GM18868 (cell line): ENCODE measurements at regions not wholly inside any gene's neighbourhood (a gene's known extent, or its start where the extent isn't known, plus 50 kb on each side); places are given as distances from the start of the nearest gene placed in this dataset.
"Not testable (repeated sequence)": the region's sequence is repeated elsewhere in the genome, so short reads cannot be mapped to it uniquely, and the experiment has no call there.

Experiments used
- ATAC-seq: cut with Tn5 transposase; IDR thresholded peaks from one replicate; pipeline ENCODE4 v1.9.1; 2021; ENCODE audit warnings: mild to moderate bottlenecking, moderate library complexity; ENCODE audit not compliant: unreplicated experiment

DNA sequence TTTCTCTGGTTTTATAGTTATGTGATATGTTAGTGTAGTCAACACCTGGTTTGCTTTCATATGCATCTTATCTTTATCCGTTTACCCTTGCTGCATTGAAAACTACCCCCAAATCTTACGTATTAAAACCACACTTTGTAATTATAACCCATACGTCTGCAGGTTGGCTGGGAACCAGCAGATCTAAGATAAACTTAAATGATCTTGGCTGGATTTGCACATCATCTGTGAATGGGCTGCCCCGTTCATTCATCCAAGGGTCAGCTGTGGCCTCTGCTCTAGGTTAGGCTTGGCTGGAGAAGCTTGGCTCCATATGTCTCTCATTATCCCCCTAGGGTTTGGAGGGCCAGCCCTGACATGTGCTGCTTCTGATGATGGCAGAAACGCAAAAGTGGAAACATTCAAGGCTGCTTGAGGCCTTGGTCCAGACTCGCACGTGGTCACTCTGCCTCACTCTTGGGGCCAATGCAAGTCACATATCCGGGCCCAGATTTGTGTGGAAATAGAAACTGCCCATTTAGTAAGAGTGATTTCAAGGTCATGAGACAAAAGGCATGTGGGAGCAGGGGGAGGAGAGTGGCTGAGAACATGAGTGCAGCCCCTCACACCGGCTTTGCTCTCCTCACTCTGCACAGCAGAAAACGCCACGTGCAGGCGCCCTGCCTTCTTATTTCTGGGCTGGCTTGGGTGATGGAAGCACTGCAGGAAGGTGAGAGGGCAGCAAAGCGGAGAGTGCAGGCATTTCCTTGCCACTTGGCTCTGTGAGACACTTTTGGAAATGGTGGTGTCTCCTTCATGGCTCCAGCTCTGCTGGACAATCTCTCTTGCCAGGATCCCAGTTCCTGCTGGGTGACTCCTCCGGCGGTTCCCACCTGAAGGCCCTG is 553.8 kb downstream of the GLRX3 start:
- ATAC-seq: no peak

- ATAC-seq: no peak
Observed at GRCh38 chr10:130691776-130692175, 555.6 kb downstream of the GLRX3 start.

GRCh38 chr10:130696870-130697269 is 560.7 kb downstream of the GLRX3 start:
- ATAC-seq: no peak

- ATAC-seq: no peak
Observed at GRCh38 chr10:130707389-130707979, 571.3 kb downstream of the GLRX3 start.

GRCh38 chr10:130708465-130709070 is 572.4 kb downstream of the GLRX3 start:
- ATAC-seq: no peak

GRCh38 chr10:130709415-130709814 is 573.2 kb downstream of the GLRX3 start:
- ATAC-seq: no peak

- ATAC-seq: no peak
Observed at GRCh38 chr10:130711072-130711471, 574.9 kb downstream of the GLRX3 start.

GRCh38 chr10:130713135-130713534 is 576.9 kb downstream of the GLRX3 start:
- no peak for ATAC-seq

GRCh38 chr10:130713731-130714130 is 577.5 kb downstream of the GLRX3 start:
- no peak for ATAC-seq

DNA sequence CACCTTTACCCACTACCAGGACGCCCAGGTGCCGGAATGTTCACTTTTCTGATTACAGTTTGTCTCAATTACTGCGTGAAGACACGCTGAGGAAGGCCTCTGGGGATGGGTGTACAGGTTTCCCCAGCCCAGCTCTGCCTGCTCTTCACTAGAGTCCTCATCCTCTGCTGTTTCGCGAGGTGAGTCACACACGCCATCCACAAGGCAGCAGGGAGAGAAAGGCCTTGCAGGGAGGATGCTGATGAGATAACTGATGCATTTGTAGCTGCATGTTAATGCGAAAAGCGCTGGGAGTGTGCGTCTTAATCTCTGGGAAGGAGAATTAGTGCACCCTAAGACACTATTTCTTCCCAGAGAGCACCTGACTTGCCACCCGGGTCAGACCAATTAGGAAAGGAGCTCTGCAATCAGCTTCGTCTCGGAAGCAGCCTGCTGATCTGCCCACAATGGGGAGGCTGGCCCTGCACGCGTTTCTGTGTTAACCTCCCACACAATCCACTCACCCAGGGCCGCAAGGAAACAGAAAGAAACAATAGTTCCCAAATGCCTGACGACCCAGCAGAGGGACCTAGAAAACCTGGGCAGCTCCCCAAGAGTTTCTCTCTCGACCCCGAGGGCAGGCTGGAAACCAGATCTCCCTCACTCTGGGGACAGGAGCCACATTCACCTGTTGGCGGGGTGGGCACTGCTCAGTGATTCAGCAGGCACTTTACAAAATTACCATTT is 578.7 kb downstream of the GLRX3 start:
- no peak for ATAC-seq

DNA sequence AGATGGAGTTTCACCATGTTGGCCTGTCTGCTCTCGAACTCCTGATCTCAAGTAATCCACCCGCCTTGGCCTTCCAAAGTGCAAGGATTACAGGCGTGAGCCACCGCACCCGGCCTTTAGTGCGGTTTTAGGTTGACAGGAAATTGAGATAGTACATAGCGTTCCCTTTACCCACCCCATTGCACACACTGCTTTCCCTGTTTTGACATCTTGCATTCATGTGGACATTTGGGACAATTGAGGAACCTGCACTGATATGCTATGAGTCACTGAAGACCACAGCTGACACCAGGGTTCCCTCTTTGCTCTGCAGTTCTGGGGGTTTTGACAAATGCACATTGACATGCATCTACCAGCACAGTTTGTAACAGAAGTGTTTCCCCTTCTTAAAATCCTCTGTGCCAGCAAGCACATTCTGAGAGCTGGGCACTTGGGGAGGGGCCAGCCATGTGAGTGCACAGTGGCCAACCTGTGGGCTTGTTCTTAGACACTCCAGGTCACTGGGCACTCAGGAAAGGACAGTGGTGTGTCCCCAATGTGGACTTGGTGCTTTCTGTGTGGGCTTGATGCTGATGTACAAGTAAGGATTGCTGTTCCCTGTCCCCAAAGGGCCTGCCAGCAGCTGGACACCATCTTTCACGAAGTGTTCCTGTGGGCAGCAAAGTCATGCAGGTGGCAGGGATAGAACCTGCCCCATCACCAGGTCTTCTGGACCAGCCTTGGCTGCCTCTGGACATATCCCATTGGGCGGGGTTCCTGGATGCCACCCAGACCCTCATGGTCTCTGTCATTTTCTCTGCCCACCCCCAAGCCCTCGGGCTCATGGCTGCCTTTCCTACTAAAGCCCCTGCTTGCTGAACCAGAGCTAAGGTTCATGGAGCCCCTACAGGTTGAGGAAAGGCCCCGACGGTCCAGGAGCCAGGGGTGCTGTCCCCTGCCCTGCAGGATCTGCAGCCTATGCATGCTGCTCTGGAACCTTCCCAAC is 579.8 kb downstream of the GLRX3 start:
- ATAC-seq: no peak

GRCh38 chr10:130717083-130717482 is 580.9 kb downstream of the GLRX3 start:
- no peak for ATAC-seq

GRCh38 chr10:130718744-130719447 is 582.7 kb downstream of the GLRX3 start:
- ATAC-seq: not testable (repeated sequence)

GRCh38 chr10:130719448-130719752 is 583.2 kb downstream of the GLRX3 start:
- no peak for ATAC-seq

DNA sequence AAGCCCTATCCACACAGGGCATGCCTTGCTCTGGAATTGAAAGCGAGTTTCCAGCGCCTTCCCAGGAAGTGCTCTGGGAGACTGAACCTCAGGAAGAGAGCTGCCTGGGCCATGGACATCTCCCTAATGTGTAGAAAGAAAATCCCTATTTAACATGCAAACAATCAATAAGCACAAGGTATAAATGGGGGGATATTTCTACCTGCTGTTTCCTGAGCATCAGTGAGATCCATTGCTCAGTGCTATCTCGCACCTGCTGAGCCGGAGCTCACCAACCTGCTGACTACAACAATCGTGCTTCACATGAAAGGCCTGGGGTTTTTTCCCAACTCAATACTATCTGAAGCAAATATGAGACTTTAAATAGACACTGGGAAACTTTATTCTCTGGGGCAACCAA is 584.0 kb downstream of the GLRX3 start:
- ATAC-seq: no peak

DNA sequence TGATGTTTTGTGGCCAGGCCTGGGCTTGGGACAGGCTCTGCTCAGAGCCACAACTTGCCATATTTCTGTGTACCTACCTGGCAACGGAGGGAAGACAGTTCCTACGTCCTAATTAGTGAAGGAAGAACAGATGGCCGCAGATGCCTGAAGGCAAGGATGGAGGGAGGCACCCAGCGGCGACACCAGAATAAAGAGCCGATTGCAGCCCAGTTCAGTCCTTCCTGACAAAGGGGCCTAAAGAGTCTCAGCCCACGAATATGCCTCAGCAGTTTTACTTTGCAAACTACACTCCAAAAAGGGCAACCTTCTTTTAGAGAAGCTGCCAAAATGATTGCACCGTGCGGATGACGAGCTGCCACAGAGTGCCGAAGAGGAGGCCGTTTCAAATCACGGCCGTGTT is 585.8 kb downstream of the GLRX3 start:
- ATAC-seq: no peak

- ATAC-seq: no peak
Observed at GRCh38 chr10:130723704-130724103, 587.5 kb downstream of the GLRX3 start.

- ATAC-seq: no peak
Observed at GRCh38 chr10:130725474-130725970, 586.0 kb downstream of the TCERG1L start.

GRCh38 chr10:130726996-130727725 is 584.4 kb downstream of the TCERG1L start:
- no peak for ATAC-seq
